ENCODE measurements at regions not wholly inside any gene's neighbourhood (a gene's known extent, or its start where the extent isn't known, plus 50 kb on each side); places are given as distances from the start of the nearest gene placed in this dataset.

DNA sequence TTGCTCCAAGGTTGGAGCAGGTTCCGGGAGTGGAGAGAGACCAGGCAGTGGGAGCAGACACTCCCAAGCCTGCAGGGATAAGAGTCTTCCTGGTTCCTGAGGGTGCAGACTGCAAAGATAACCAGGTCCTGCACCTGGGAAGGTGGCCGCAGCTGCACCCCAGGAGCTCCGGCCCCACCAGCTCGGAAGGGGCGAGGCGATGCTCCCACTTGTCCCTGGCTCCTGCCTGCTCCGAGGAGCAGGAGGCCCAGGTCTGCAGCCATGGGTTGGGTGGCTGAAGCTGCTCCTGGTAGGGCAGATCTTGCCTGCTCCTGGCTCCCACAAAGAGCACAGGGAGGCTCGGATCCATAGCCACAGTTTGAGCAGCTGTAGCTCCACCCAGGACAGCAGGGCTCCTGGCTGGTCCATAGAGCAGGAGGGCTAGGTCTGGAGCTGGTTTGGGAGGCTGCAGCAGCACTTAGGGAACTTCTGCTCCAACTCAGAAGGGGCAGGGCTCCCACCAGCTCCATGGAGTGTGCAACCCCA is 251.6 kb upstream of the GPC6 start:
- ATAC-seq (replicated peaks in 1 of 2) (no peak), DNase-seq (no peak)
- Mint-ChIP-seq H3K4me3 (no peak overlapping the region), H3K36me3 (ENCODE audit: insufficient read depth in 2 of 2) (no peaks in the 10 kb centered on the region), H3K27ac (no peak overlapping the region), H3K4me1 (ENCODE audit: low read depth) (no peaks in the 10 kb centered on the region), H3K27me3 (ENCODE audit: low read depth) (no peaks in the 10 kb centered on the region), H3K9me3 (peaks cover 2 to 7% of the 10 kb centered on the region in 2 donors)

- no peak for ATAC-seq (replicated peaks in 1 of 2)
- Mint-ChIP-seq H3K4me3 (no peak overlapping the region), H3K4me1 (ENCODE audit: low read depth) (no peaks in the 10 kb centered on the region), H3K27me3 (ENCODE audit: low read depth) (no peaks in the 10 kb centered on the region), H3K27ac (no peak overlapping the region), H3K36me3 (ENCODE audit: insufficient read depth in 2 of 2) (no peaks in the 10 kb centered on the region), H3K9me3 (peaks cover 2 to 6% of the 10 kb centered on the region in 2 donors)
- no peak for DNase-seq
Measured at GRCh38 chr13:92976657-92977056, 249.9 kb upstream of the GPC6 start.

DNA sequence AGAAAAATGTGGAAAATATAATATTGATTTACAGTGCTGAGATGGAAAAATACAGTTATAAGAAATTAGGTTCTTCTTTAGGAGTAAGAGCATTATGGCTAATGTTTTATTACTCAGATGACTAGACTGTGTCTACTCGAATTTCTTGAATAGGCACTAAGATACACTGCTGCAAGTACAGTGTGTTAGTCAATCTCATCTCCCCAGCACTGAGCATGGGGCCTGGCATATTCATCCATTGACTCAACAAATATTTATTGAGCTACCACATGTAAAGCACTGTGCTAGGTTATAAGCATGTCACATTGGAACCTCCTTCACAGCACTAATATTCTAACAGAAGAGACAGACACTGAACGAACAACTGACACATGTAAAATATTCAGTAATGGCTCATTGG is 242.5 kb upstream of the GPC6 start:
- Mint-ChIP-seq H3K27ac (no peak overlapping the region), H3K36me3 (ENCODE audit: insufficient read depth in 2 of 2) (no peaks in the 10 kb centered on the region), H3K9me3 (peaks cover 4% of the 10 kb centered on the region in 2 donors), H3K4me1 (ENCODE audit: low read depth) (no peaks in the 10 kb centered on the region), H3K27me3 (ENCODE audit: low read depth) (no peaks in the 10 kb centered on the region), H3K4me3 (no peak overlapping the region)
- ATAC-seq (replicated peaks in 1 of 2): no peak
- no peak for DNase-seq

GRCh38 chr13:92989301-92989700 is 237.3 kb upstream of the GPC6 start:
- ATAC-seq (replicated peaks in 1 of 2) (no peak), DNase-seq (no peak)
- Mint-ChIP-seq H3K9me3 (peaks cover 7 to 11% of the 10 kb centered on the region in 2 donors), H3K36me3 (ENCODE audit: insufficient read depth in 2 of 2) (peaks cover 0 to 1% of the 10 kb centered on the region in 2 donors), H3K27me3 (ENCODE audit: low read depth) (no peaks in the 10 kb centered on the region), H3K4me3 (no peak overlapping the region), H3K27ac (no peak overlapping the region), H3K4me1 (ENCODE audit: low read depth) (no peaks in the 10 kb centered on the region)

GRCh38 chr13:92991692-92992091 is 234.9 kb upstream of the GPC6 start:
- H3K27ac Mint-ChIP-seq: no peak overlapping the region
- no peak for DNase-seq
- no peaks in the 10 kb centered on the region for H3K4me1 Mint-ChIP-seq (ENCODE audit: low read depth)
- H3K4me3 Mint-ChIP-seq: no peak overlapping the region
- peaks cover 0 to 1% of the 10 kb centered on the region in 2 donors for H3K36me3 Mint-ChIP-seq (ENCODE audit: insufficient read depth in 2 of 2)
- H3K27me3 Mint-ChIP-seq (ENCODE audit: low read depth): no peaks in the 10 kb centered on the region
- no peak for ATAC-seq (replicated peaks in 1 of 2)
- peaks cover 9 to 14% of the 10 kb centered on the region in 2 donors for H3K9me3 Mint-ChIP-seq

- Mint-ChIP-seq H3K4me1 (ENCODE audit: low read depth) (no peaks in the 10 kb centered on the region), H3K27me3 (ENCODE audit: low read depth) (no peaks in the 10 kb centered on the region), H3K4me3 (no peak overlapping the region), H3K9me3 (peaks cover 7 to 12% of the 10 kb centered on the region in 2 donors), H3K36me3 (ENCODE audit: insufficient read depth in 2 of 2) (peaks cover 0 to 1% of the 10 kb centered on the region in 2 donors), H3K27ac (no peak overlapping the region)
- ATAC-seq (replicated peaks in 1 of 2): no peak
- no peak for DNase-seq
Measured at GRCh38 chr13:92994056-92994455, 232.6 kb upstream of the GPC6 start.

DNA sequence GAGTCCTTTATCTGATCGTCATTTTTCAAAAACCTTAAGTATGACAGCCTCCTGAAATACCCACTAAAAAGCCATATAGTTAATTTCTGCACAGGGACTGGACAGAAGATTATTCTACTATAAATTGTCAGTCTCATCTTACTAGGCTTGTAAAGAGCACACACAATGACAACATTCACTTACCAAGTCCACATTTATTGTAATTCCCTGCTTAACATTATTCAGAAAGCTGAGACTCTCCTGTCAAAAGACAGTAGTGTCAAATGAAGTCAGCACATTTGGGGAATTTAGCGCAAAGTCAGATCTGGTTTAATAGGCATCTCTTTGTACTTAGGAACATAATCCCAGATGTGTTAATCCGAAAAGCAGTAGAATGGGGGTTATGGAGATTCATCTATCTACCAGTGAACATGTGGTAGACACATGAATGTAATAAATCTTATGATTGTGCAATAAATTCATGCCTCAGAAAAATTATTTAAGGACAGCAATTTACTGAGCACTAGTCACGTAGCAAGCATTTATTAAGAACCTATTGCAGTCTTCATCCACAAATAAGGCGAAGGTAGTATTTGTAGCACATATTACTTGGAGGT is 224.6 kb upstream of the GPC6 start:
- no peak overlapping the region for H3K27ac Mint-ChIP-seq
- H3K36me3 Mint-ChIP-seq (ENCODE audit: insufficient read depth in 2 of 2): no peaks in the 10 kb centered on the region
- ATAC-seq (replicated peaks in 1 of 2) (no peak), DNase-seq (no peak)
- no peaks in the 10 kb centered on the region for H3K4me1 Mint-ChIP-seq (ENCODE audit: low read depth)
- H3K27me3 Mint-ChIP-seq (ENCODE audit: low read depth): no peaks in the 10 kb centered on the region
- H3K9me3 Mint-ChIP-seq: peaks cover 6% of the 10 kb centered on the region in 2 donors
- no peak overlapping the region for H3K4me3 Mint-ChIP-seq

- H3K9me3 Mint-ChIP-seq: peaks cover 8 to 12% of the 10 kb centered on the region in 2 donors
- no peaks in the 10 kb centered on the region for H3K27me3 Mint-ChIP-seq (ENCODE audit: low read depth)
- H3K36me3 Mint-ChIP-seq (ENCODE audit: insufficient read depth in 2 of 2): peaks cover 2 to 3% of the 10 kb centered on the region in 2 donors
Measured at GRCh38 chr13:93003531-93003930, 223.1 kb upstream of the GPC6 start.

GRCh38 chr13:93004919-93005318 is 221.7 kb upstream of the GPC6 start:
- no peak overlapping the region for H3K4me3 Mint-ChIP-seq
- peaks cover 8 to 12% of the 10 kb centered on the region in 2 donors for H3K9me3 Mint-ChIP-seq
- DNase-seq (no peak), ATAC-seq (replicated peaks in 1 of 2) (no peak)
- H3K4me1 Mint-ChIP-seq (ENCODE audit: low read depth): no peaks in the 10 kb centered on the region
- H3K27ac Mint-ChIP-seq: no peak overlapping the region
- no peaks in the 10 kb centered on the region for H3K27me3 Mint-ChIP-seq (ENCODE audit: low read depth)
- peaks cover 2 to 3% of the 10 kb centered on the region in 2 donors for H3K36me3 Mint-ChIP-seq (ENCODE audit: insufficient read depth in 2 of 2)

More at GRCh38 chr13:93003531-93003930, 223.1 kb upstream of the GPC6 start:
- Mint-ChIP-seq H3K27ac (no peak overlapping the region), H3K4me1 (ENCODE audit: low read depth) (no peaks in the 10 kb centered on the region), H3K4me3 (no peak overlapping the region)
- ATAC-seq (replicated peaks in 1 of 2) (no peak), DNase-seq (no peak)

DNA sequence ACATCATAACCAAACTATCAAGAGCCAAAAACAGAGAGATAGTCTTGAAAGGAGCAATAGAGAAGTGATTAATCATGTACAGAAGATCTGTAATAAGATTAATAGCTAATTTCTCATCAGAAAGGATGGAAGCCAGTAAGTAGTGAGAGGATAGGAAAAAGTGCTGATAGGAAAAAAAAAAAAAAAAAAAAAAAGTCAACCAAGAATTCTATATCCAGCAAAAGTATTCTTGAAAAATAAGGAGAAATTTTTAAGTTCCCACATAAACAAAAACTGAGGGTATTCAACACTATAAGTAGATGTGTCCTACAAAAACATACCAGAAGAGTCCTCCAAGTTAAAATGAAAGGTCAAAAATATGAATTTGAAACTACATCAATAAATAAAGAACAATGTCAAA is 218.7 kb upstream of the GPC6 start:
- no peak overlapping the region for H3K4me3 Mint-ChIP-seq

GRCh38 chr13:93017493-93018112 is 209.0 kb upstream of the GPC6 start:
- DNase-seq (no peak), ATAC-seq (replicated peaks in 1 of 2) (no peak)
- Mint-ChIP-seq H3K4me1 (ENCODE audit: low read depth) (no peaks in the 10 kb centered on the region), H3K4me3 (no peak overlapping the region), H3K27ac (no peak overlapping the region), H3K27me3 (ENCODE audit: low read depth) (no peaks in the 10 kb centered on the region), H3K36me3 (ENCODE audit: insufficient read depth in 2 of 2) (peaks cover 5 to 6% of the 10 kb centered on the region in 2 donors), H3K9me3 (peaks cover 10 to 18% of the 10 kb centered on the region in 2 donors)

More for the DNA sequence above, 218.7 kb upstream of the GPC6 start:
- Mint-ChIP-seq H3K27me3 (ENCODE audit: low read depth) (no peaks in the 10 kb centered on the region), H3K9me3 (peaks cover 8 to 12% of the 10 kb centered on the region in 2 donors), H3K27ac (no peak overlapping the region), H3K4me1 (ENCODE audit: low read depth) (no peaks in the 10 kb centered on the region), H3K36me3 (ENCODE audit: insufficient read depth in 2 of 2) (peaks cover 2 to 3% of the 10 kb centered on the region in 2 donors)
- DNase-seq: no peak
- ATAC-seq (replicated peaks in 1 of 2): no peak

- H3K36me3 Mint-ChIP-seq (ENCODE audit: insufficient read depth in 2 of 2): no peaks in the 10 kb centered on the region
- H3K27ac Mint-ChIP-seq: no peak overlapping the region
- no peaks in the 10 kb centered on the region for H3K27me3 Mint-ChIP-seq (ENCODE audit: low read depth)
- H3K9me3 Mint-ChIP-seq: peaks cover 0 to 4% of the 10 kb centered on the region in 2 donors
- H3K4me1 Mint-ChIP-seq (ENCODE audit: low read depth): no peaks in the 10 kb centered on the region
- DNase-seq (no peak), ATAC-seq (replicated peaks in 1 of 2) (no peak)
- H3K4me3 Mint-ChIP-seq: no peak overlapping the region
Measured at GRCh38 chr13:93023929-93024328, 202.7 kb upstream of the GPC6 start.

DNA sequence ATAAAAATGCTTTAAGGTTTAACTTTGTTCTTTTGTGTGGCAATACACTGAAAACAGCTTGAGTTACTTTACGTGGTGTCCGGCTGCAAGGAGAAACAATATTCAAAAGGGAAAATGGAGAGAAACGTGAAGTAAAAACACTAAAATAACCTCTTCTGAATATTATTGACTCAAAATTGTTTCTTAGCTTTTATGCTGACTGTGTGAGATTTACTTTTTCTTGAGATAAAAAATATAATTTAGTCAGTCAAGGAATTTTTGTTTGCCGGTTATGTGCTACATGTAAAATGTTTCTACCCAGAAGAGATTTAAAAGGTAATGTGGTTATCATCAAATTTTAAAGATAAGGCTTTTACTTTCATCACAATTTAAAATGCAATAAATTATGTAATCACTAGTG is 200.6 kb upstream of the GPC6 start:
- no peaks in the 10 kb centered on the region for H3K36me3 Mint-ChIP-seq (ENCODE audit: insufficient read depth in 2 of 2)
- no peak for DNase-seq

More for the DNA sequence above, 200.6 kb upstream of the GPC6 start:
- no peak overlapping the region for H3K27ac Mint-ChIP-seq
- ATAC-seq (replicated peaks in 1 of 2): no peak
- no peaks in the 10 kb centered on the region for H3K27me3 Mint-ChIP-seq (ENCODE audit: low read depth)
- H3K9me3 Mint-ChIP-seq: peaks cover 0 to under 1% of the 10 kb centered on the region in 2 donors
- H3K4me3 Mint-ChIP-seq: no peak overlapping the region
- no peaks in the 10 kb centered on the region for H3K4me1 Mint-ChIP-seq (ENCODE audit: low read depth)
